Colonic mucosa (tissue), 4 donors: ENCODE measurements at regions not wholly inside any gene's neighbourhood (a gene's known extent, or its start where the extent isn't known, plus 50 kb on each side); places are given as distances from the start of the nearest gene placed in this dataset.

ENCODE experiments used
- DNase-seq: peaks from one replicate; pipeline ENCODE4 v3.0.0-alpha.2; 2020
- H3K27ac ChIP-seq: fragments of 200-600 bp; one replicate; pipeline ENCODE4 v1.8.0; 2021
- H3K27me3 ChIP-seq: fragments of 200-600 bp; one replicate; pipeline ENCODE4 v1.8.0; 2021
- H3K36me3 ChIP-seq: fragments of 200-600 bp; one replicate; pipeline ENCODE4 v1.8.0; 2021
- H3K4me1 ChIP-seq: fragments of 200-600 bp; one replicate; pipeline ENCODE4 v1.8.0; 2021; ENCODE audit warnings: mild to moderate bottlenecking
- H3K4me3 ChIP-seq: fragments of 200-600 bp; one replicate; pipeline ENCODE4 v1.8.0; 2021
- H3K9ac ChIP-seq, 2 donors: one replicate each; pipeline ENCODE4 v1.7.0; 2013; ENCODE audit warnings: control low read depth in 2 of 2, low read depth in 2 of 2, low read length in 2 of 2
- H3K9me3 ChIP-seq: fragments of 200-600 bp; one replicate; pipeline ENCODE4 v1.8.0; 2021
- CTCF ChIP-seq: fragments of 200-600 bp; IDR thresholded peaks from one replicate; pipeline ENCODE4 v1.8.0; 2022; ENCODE audit warnings: antibody characterized with exemption, mild to moderate bottlenecking
- intact Hi-C: fragments of 100-400 bp; cut with DNase I; formaldehyde crosslinking; loops from one replicate; pipeline ENCODE4 v1.14.1; 2022
- donor health status: healthy.
- donor health status: DM: no; HTN: no; CAD: no.
- donor health status: DM: no; HTN: no; CAD: no.

- H3K27ac ChIP-seq, result no peak overlapping the region
- no peak for TF ChIP-seq CTCF
- no peaks in the 10 kb centered on the region for H3K4me1 ChIP-seq
- H3K9ac ChIP-seq, result no peak overlapping the region
- no peak overlapping the region for H3K4me3 ChIP-seq
- DNase-seq, result no peak
- no peaks in the 10 kb centered on the region for H3K9me3 ChIP-seq
- no peaks in the 10 kb centered on the region for H3K27me3 ChIP-seq
- intact Hi-C loops, result no loop called here
- H3K36me3 ChIP-seq, result no peaks in the 10 kb centered on the region
Measured at GRCh38 chr13:54287062-54287764, 1258.6 kb downstream of the OLFM4 start.

GRCh38 chr13:54301085-54301484 lies 1272.5 kb downstream of the OLFM4 start:
- H3K27me3 ChIP-seq, result no peaks in the 10 kb centered on the region
- intact Hi-C loops, result no loop called here

GRCh38 chr13:54305377-54305776 lies 1276.8 kb downstream of the OLFM4 start:
- DNase-seq, result no peak

More at GRCh38 chr13:54301085-54301484, 1272.5 kb downstream of the OLFM4 start:
- no peak for TF ChIP-seq CTCF
- Histone ChIP-seq H3K27ac (no peak overlapping the region), H3K4me1 (no peaks in the 10 kb centered on the region), H3K4me3 (no peak overlapping the region), H3K9ac (no peak overlapping the region), H3K9me3 (no peaks in the 10 kb centered on the region), H3K36me3 (no peaks in the 10 kb centered on the region)
- no peak for DNase-seq

GRCh38 chr13:54312885-54313284 lies 1284.3 kb downstream of the OLFM4 start:
- Histone ChIP-seq H3K4me1 (no peaks in the 10 kb centered on the region), H3K9me3 (no peaks in the 10 kb centered on the region), H3K36me3 (no peaks in the 10 kb centered on the region), H3K9ac (no peak overlapping the region), H3K27ac (no peak overlapping the region), H3K27me3 (no peaks in the 10 kb centered on the region), H3K4me3 (no peak overlapping the region)
- intact Hi-C loops, result no loop called here
- TF ChIP-seq CTCF, result no peak
- DNase-seq, result no peak

More at GRCh38 chr13:54305377-54305776, 1276.8 kb downstream of the OLFM4 start:
- Histone ChIP-seq H3K27me3 (no peaks in the 10 kb centered on the region), H3K4me1 (no peaks in the 10 kb centered on the region), H3K36me3 (no peaks in the 10 kb centered on the region), H3K9ac (no peak overlapping the region), H3K4me3 (no peak overlapping the region), H3K27ac (no peak overlapping the region), H3K9me3 (no peaks in the 10 kb centered on the region)
- TF ChIP-seq CTCF, result no peak
- intact Hi-C loops, result no loop called here

GRCh38 chr13:54317722-54318121 lies 1289.1 kb downstream of the OLFM4 start:
- Histone ChIP-seq H3K9ac (no peak overlapping the region), H3K9me3 (no peaks in the 10 kb centered on the region), H3K4me3 (no peak overlapping the region), H3K27me3 (no peaks in the 10 kb centered on the region), H3K4me1 (no peaks in the 10 kb centered on the region), H3K36me3 (no peaks in the 10 kb centered on the region), H3K27ac (no peak overlapping the region)
- no peak for DNase-seq
- intact Hi-C loops, result no loop called here
- TF ChIP-seq CTCF, result no peak
